KOPT-K1 (cell line): ENCODE measurements at regions not wholly inside any gene's neighbourhood (a gene's known extent, or its start where the extent isn't known, plus 50 kb on each side); places are given as distances from the start of the nearest gene placed in this dataset.

ENCODE experiments used
- H3K27ac ChIP-seq: fragments of 200-600 bp; sonication (generic); 2 replicates; pipeline ENCODE4 v1.5.1; 2016; ENCODE audit warnings: antibody characterized with exemption, mild to moderate bottlenecking, low read depth, low read length; ENCODE audit not compliant: poor library complexity, severe bottlenecking
- H3K36me3 ChIP-seq: fragments of 200-600 bp; sonication (generic); 2 replicates; pipeline ENCODE4 v1.5.1; 2017; ENCODE audit warnings: antibody characterized with exemption, mild to moderate bottlenecking, low read length, moderate library complexity; ENCODE audit not compliant: insufficient read depth
- H3K9me3 ChIP-seq: fragments of 200-600 bp; sonication (generic); 2 replicates; pipeline ENCODE4 v1.5.1; 2017; ENCODE audit warnings: antibody characterized with exemption, low read length, mild to moderate bottlenecking; ENCODE audit not compliant: insufficient read depth, poor library complexity, severe bottlenecking

- Histone ChIP-seq H3K27ac (no peak overlapping the region), H3K9me3 (no peaks in the 10 kb centered on the region), H3K36me3 (no peaks in the 10 kb centered on the region)
These were observed 453.9 kb downstream of the SLITRK5 start for GRCh38 chr13:88125055-88125454.

GRCh38 chr13:88136098-88136790, 465.1 kb downstream of the SLITRK5 start:
- H3K27ac ChIP-seq, result no peak overlapping the region
- no peaks in the 10 kb centered on the region for H3K36me3 ChIP-seq
- H3K9me3 ChIP-seq, result no peaks in the 10 kb centered on the region

DNA sequence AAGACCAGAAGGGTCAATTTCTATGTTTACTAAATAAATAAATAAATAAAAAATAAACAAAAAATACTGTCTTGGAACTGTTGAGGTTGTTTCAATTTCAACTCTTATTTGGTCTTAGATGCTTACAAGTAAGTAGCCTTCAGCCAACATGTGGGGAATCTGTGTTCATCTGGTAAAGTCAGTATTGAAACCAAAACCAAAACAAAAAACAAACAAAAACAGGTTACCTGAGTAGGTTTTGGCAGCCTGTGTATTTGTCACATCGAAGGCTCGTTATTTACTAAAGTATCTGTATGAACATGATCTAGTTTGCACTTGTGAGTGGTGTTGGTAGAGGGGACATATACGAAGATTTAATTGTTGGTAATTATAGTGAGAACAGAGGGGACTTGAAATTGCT, 471.5 kb downstream of the SLITRK5 start:
- Histone ChIP-seq H3K9me3 (no peaks in the 10 kb centered on the region), H3K36me3 (no peaks in the 10 kb centered on the region), H3K27ac (no peak overlapping the region)

GRCh38 chr13:88144580-88144979, 473.4 kb downstream of the SLITRK5 start:
- Histone ChIP-seq H3K27ac (no peak overlapping the region), H3K9me3 (no peaks in the 10 kb centered on the region), H3K36me3 (no peaks in the 10 kb centered on the region)

GRCh38 chr13:88153353-88153752, 482.2 kb downstream of the SLITRK5 start:
- no peak overlapping the region for H3K27ac ChIP-seq

DNA sequence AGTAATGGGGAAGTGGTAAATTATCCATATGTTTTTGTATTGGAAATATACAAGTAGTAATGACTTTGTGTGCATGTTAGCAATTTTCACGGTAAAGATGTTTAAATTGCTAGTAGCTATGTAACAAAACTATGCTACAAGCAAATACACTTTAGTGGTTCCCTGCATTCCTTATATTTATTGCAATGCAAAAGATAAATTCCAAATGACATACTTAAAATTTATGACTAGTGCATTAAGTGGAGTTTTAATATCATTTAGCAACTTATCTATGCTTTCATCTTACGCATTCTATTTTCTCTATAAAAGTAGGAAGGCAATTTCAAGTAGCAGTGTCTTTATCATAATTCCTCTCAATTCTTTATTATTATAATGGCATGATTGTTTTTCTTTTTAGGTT, 482.8 kb downstream of the SLITRK5 start:
- no peaks in the 10 kb centered on the region for H3K9me3 ChIP-seq
- no peaks in the 10 kb centered on the region for H3K36me3 ChIP-seq
- H3K27ac ChIP-seq, result no peak overlapping the region

More at GRCh38 chr13:88153353-88153752, 482.2 kb downstream of the SLITRK5 start:
- no peaks in the 10 kb centered on the region for H3K9me3 ChIP-seq
- no peaks in the 10 kb centered on the region for H3K36me3 ChIP-seq

- Histone ChIP-seq H3K36me3 (no peaks in the 10 kb centered on the region), H3K27ac (no peak overlapping the region), H3K9me3 (no peaks in the 10 kb centered on the region)
These were observed 491.0 kb downstream of the SLITRK5 start for GRCh38 chr13:88162076-88162702.

DNA sequence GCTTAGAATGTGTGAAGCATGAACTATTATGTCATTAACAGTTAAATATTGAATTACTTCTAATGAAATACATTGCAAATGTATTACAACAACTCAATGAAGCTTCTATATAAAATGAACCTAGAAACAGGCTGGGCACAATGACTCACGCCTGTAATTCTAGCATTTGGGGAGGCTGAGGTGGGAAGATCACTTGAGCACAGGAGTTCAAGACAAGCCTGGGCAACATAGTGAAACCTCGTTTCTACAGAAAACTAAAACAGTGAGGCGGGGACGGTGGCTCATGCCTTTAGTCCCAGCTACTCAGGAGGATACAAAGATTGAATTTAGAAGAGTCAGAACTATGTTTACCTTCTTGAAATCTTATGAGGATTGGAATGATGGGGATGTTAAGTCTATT, 505.1 kb downstream of the SLITRK5 start:
- Histone ChIP-seq H3K36me3 (no peaks in the 10 kb centered on the region), H3K9me3 (no peaks in the 10 kb centered on the region), H3K27ac (no peak overlapping the region)

DNA sequence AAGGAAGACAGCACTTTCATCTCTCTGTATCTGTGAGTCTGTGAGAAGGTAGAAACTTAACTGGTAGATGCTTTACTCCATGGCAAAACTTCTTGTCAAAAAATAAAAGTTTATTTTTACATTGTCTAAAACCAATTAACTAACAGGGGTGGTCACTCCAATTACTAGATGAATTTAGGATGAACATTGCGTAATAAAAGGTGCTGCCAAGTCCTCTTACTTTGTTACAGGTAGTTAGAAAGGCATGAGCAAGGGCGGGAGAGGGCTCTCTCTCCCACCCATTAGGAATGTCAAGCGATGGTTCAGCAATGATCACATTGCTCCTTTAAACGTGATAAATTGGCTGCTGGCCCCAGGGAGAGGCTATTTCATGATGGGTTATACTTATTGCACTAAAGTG, 512.3 kb downstream of the SLITRK5 start:
- H3K9me3 ChIP-seq, result no peaks in the 10 kb centered on the region
- H3K27ac ChIP-seq, result no peak overlapping the region
- no peaks in the 10 kb centered on the region for H3K36me3 ChIP-seq

DNA sequence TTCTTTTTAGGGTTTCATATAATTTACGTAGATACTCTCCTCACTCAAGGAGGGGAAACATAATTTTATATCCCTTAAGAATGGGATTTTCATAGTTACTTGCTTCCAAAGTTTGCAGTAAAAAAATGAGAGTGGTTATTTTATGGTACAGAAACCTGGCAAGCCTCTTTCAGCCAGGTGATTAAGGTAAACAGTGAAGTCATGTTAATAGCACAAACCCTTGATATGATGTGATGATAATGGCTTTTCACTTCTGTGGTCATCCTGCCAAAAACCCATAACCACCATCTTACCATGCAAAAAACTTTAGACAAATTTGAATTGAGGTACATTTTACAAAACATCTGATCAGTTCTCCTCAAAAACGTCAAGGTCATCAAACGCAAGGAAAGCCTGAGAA, 517.8 kb downstream of the SLITRK5 start:
- Histone ChIP-seq H3K27ac (no peak overlapping the region), H3K36me3 (no peaks in the 10 kb centered on the region), H3K9me3 (no peaks in the 10 kb centered on the region)

DNA sequence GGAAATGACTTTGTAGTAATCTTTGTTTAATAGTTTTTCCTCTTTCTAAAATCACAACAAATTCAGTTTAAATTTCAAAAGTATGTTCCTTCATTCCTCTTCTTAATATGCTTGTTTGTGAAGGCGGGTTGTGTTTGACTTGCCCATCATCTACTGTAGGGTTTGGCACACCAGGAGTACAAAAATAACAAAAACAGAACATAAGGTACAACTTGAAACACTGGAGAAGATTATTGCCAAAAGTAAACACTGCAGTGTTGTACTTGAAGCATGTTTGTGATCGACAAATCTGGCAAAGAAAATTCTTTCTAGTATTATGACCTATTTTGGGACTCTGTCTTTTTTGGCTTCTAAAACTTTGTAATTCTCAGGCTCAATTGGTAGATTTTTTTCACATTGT, 518.6 kb downstream of the SLITRK5 start:
- Histone ChIP-seq H3K9me3 (no peaks in the 10 kb centered on the region), H3K36me3 (no peaks in the 10 kb centered on the region), H3K27ac (no peak overlapping the region)

DNA sequence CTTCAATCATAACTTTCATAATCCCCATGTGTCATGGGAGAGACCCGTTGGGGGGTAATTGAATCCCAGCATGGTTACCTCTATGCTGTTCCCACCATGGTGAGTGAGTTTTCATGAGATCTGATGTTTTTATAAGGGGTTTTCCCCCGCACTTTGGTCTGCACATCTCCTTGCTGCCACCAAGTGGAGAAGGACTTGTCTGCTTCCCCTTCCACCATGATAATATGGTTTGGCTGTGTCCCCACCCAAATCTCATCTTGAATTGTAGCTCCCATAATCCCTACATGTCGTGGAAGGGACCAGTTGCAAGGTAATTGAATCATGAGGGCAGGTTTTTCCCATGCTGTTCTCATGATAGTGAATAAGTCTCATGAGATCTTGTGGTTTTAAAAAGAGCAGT, 524.9 kb downstream of the SLITRK5 start:
- Histone ChIP-seq H3K27ac (no peak overlapping the region), H3K9me3 (no peaks in the 10 kb centered on the region), H3K36me3 (no peaks in the 10 kb centered on the region)

DNA sequence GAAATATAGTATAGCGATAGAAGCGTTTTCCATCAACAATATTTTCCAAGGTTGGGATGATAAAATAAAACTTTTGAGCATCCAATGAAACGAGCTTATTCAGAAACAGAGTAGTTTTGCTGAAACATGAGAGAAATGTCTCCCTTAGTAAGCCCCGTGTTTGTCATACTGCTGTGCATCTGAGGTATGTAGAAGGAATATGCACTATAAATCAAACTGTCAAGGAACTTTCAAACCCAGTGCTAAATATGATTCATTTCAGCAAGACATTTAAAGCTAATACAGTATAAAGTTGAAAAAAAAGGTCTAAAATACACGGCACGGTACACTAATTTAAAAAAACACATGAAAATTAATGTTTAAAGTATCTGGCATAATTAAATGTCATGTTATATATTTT, 546.2 kb downstream of the SLITRK5 start:
- H3K36me3 ChIP-seq, result no peaks in the 10 kb centered on the region
- H3K27ac ChIP-seq, result no peak overlapping the region
- H3K9me3 ChIP-seq, result no peaks in the 10 kb centered on the region

DNA sequence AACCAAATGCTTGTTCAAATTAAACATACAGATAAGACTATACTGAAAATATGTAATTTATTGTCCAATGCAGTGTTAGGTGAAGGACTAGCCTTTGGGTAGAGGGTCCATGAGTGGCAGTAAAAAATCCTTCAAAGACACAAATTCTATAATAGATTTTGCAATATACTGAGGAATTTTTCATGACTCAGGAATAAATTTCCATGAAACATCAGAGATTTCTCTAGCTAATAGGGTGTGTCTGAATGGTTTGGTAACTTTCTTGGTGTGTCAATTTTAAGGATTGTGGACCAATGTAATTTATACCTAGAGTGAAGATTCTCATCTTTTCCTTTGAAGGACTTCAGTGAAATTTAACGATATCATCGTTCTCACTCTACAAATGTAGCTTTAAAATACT, 546.7 kb downstream of the SLITRK5 start:
- no peak overlapping the region for H3K27ac ChIP-seq

GRCh38 chr13:88223958-88224357, 552.8 kb downstream of the SLITRK5 start:
- no peak overlapping the region for H3K27ac ChIP-seq
- H3K9me3 ChIP-seq, result no peaks in the 10 kb centered on the region
- H3K36me3 ChIP-seq, result no peaks in the 10 kb centered on the region

More for the DNA sequence above, 546.7 kb downstream of the SLITRK5 start:
- H3K9me3 ChIP-seq, result no peaks in the 10 kb centered on the region
- no peaks in the 10 kb centered on the region for H3K36me3 ChIP-seq

- Histone ChIP-seq H3K9me3 (no peaks in the 10 kb centered on the region), H3K36me3 (no peaks in the 10 kb centered on the region)
These were observed 564.3 kb downstream of the SLITRK5 start for GRCh38 chr13:88235441-88235840.

More at GRCh38 chr13:88235441-88235840, 564.3 kb downstream of the SLITRK5 start:
- H3K27ac ChIP-seq, result no peak overlapping the region
